ENCODE measurements at regions not wholly inside any gene's neighbourhood (a gene's known extent, or its start where the extent isn't known, plus 50 kb on each side); places are given as distances from the start of the nearest gene placed in this dataset.

GRCh38 chr7:36018816-36019484 is 134.1 kb upstream of the EEPD1 start (continued):
- TF ChIP-seq ZBTB40 (IDR thresholded peaks at IDR 0.05) (no peak), ZBTB40 (CRISPR knock-in tag; IDR thresholded peaks at IDR 0.05) (no peak), BRF1 (IDR thresholded peaks at IDR 0.05; ENCODE audit: borderline replicate concordance, extremely low read depth, insufficient read length) (no peak), MBD2 (IDR thresholded peaks at IDR 0.05; ENCODE audit: borderline replicate concordance, low read depth) (no peak), ZBTB33 (CRISPR knock-in tag; IDR thresholded peaks at IDR 0.05) (no peak), EZH2 (IDR thresholded peaks at IDR 0.05; ENCODE audit: borderline replicate concordance, low read depth, low read length) (no peak), E2F5 (CRISPR knock-in tag; IDR thresholded peaks at IDR 0.05) (no peak), SRSF1 (IDR thresholded peaks at IDR 0.05; ENCODE audit: low read depth, low read length) (no peak), TFE3 (CRISPR knock-in tag; IDR thresholded peaks at IDR 0.05) (no peak), NRF1 (conservative IDR thresholded peaks at IDR 0.05 in 1 of 2, IDR thresholded peaks at IDR 0.05 in 1 of 2) (no peak), ZC3H4 (CRISPR knock-in tag; IDR thresholded peaks at IDR 0.05; ENCODE audit: borderline replicate concordance) (no peak)
